Transverse colon (tissue), 4 donors: ENCODE measurements at regions not wholly inside any gene's neighbourhood (a gene's known extent, or its start where the extent isn't known, plus 50 kb on each side); places are given as distances from the start of the nearest gene placed in this dataset.
A peak's percentile ranks its signal among the peaks of the same experiment; 100 is the strongest.

Experiments used
- DNase-seq: peaks from one replicate; pipeline ENCODE4 v3.0.0-alpha.2; 2019
- H3K27ac ChIP-seq, 4 donors: fragments of 200-600 bp; sonication (generic); 2 replicates each; pipeline ENCODE4 v1.5.1; 2016 to 2018; ENCODE audit warnings: inconsistent platforms in 4 of 4
- H3K27me3 ChIP-seq: fragments of 200-600 bp; sonication (generic); 2 replicates; pipeline ENCODE4 v1.5.1; 2017; ENCODE audit warnings: inconsistent platforms
- H3K36me3 ChIP-seq, 4 donors: fragments of 200-600 bp; sonication (generic); 2 replicates each; pipeline ENCODE4 v1.5.1; 2017 to 2019; ENCODE audit warnings: inconsistent platforms in 4 of 4
- H3K4me1 ChIP-seq, 4 donors: fragments of 200-600 bp; sonication (generic); 2 replicates each; pipeline ENCODE4 v1.5.1; 2017 to 2020; ENCODE audit warnings: inconsistent platforms in 4 of 4
- H3K4me3 ChIP-seq, 4 donors: fragments of 200-600 bp; sonication (generic); 1 replicate in 1 of 4; 2 replicates in 3 of 4; pipeline versions ENCODE4 v1.5.1 to v1.6.1; 2017 to 2019; ENCODE audit warnings: inconsistent platforms in 4 of 4
- H3K9me3 ChIP-seq, 2 donors: fragments of 200-600 bp; sonication (generic); 2 replicates each; pipeline ENCODE4 v1.5.1; 2017 to 2019; ENCODE audit warnings: inconsistent platforms in 2 of 2
- EP300 ChIP-seq: sonication (generic); formaldehyde crosslinking; IDR thresholded peaks from one replicate; pipeline ENCODE4 v1.6.1; 2017; ENCODE audit warnings: antibody characterized with exemption, low read depth
- POLR2A ChIP-seq: fragments of 450-650 bp; IDR thresholded peaks from one replicate; pipeline ENCODE4 v1.6.1; 2016; ENCODE audit warnings: antibody characterized with exemption, mild to moderate bottlenecking, moderate library complexity
- POLR2AphosphoS5 ChIP-seq, 3 donors: sonication (generic); formaldehyde crosslinking; IDR thresholded peaks; one replicate each; pipeline ENCODE4 v1.6.1; 2016; ENCODE audit warnings: antibody characterized with exemption in 3 of 3
- WGBS, 2 donors: methylation state at CpG; one replicate each; pipeline ENCODE4 v1.1.5; 2018; ENCODE audit warnings: low coverage in 1 of 2; 5-methylcytosine and 5-hydroxymethylcytosine counted together
- in situ Hi-C, 4 donors: fragments of 200-750 bp; cut with MboI; loops; one replicate each; pipeline versions ENCODE4 v1.15.0 to v1.15.1; 2017; ENCODE audit warnings: low sequenced_read_pairs in 3 of 4, low pct_ligation_motif_present in 1 of 4, low pct_unique_long_range_greater_than_20kb in 1 of 4
- intact Hi-C: fragments of 100-400 bp; cut with DNase I; formaldehyde crosslinking; loops from one replicate; pipeline ENCODE4 v1.15.1; 2023; ENCODE audit warnings: low total_unique reads
- TF ChIP-seq, protein P1 (sequence below), 5 experiments: fragments of 200-600 bp in 3 of 5; fragments of 450-650 bp in 2 of 5; sonication (generic) in 3 of 5; IDR thresholded peaks; 1 replicate in 2 of 5; 2 replicates in 3 of 5; pipeline ENCODE4 v1.5.1; 2016 to 2017; ENCODE audit warnings: antibody characterized with exemption in 5 of 5, inconsistent platforms in 3 of 5, mild to moderate bottlenecking in 2 of 5, moderate library complexity in 1 of 5

- Histone ChIP-seq H3K4me1 (peaks cover 0 to 12% (median 3%) of the 10 kb centered on the region in 4 donors), H3K27me3 (no peaks in the 10 kb centered on the region), H3K9me3 (no peaks in the 10 kb centered on the region), H3K36me3 (no peaks in the 10 kb centered on the region), H3K27ac (peak overlapping the region in 2 of 4 donors; percentile 13 to 39), H3K4me3 (no peak overlapping the region)
- 31 to 38% methylated on average over 7 to 8 of the region's 8 CpGs for WGBS, 2 donors
- peak; percentile 80 for DNase-seq
- intact Hi-C loops (no loop called here), in situ Hi-C loops (no loop called here)
- TF ChIP-seq EP300: no peak
- TF ChIP-seq, protein P1, sequence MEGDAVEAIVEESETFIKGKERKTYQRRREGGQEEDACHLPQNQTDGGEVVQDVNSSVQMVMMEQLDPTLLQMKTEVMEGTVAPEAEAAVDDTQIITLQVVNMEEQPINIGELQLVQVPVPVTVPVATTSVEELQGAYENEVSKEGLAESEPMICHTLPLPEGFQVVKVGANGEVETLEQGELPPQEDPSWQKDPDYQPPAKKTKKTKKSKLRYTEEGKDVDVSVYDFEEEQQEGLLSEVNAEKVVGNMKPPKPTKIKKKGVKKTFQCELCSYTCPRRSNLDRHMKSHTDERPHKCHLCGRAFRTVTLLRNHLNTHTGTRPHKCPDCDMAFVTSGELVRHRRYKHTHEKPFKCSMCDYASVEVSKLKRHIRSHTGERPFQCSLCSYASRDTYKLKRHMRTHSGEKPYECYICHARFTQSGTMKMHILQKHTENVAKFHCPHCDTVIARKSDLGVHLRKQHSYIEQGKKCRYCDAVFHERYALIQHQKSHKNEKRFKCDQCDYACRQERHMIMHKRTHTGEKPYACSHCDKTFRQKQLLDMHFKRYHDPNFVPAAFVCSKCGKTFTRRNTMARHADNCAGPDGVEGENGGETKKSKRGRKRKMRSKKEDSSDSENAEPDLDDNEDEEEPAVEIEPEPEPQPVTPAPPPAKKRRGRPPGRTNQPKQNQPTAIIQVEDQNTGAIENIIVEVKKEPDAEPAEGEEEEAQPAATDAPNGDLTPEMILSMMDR (IDR thresholded peaks at IDR 0.05): peak; percentile 75 to 93 (median 89)
Observed at GRCh38 chr2:161063157-161063945, 96.9 kb upstream of the TANK start.

GRCh38 chr2:161063946-161064306 lies 96.3 kb upstream of the TANK start:
- WGBS, 2 donors: 13 to 17% methylated on average over 2 of the region's 2 CpGs
- no peak overlapping the region for H3K27ac ChIP-seq
- no peaks in the 10 kb centered on the region for H3K9me3 ChIP-seq
- DNase-seq: no peak
- in situ Hi-C loops (no loop called here), intact Hi-C loops (loop anchor here (2.0 kb wide), 1 partner anchor 953 kb away; no protein-coding TSS in a partner anchor)
- no peak overlapping the region for H3K4me3 ChIP-seq
- H3K27me3 ChIP-seq: no peaks in the 10 kb centered on the region
- TF ChIP-seq, protein P1 (IDR thresholded peaks at IDR 0.05): no peak
- no peak for TF ChIP-seq POLR2A
- TF ChIP-seq EP300: no peak
- TF ChIP-seq POLR2AphosphoS5 (IDR thresholded peaks at IDR 0.05): no peak
- no peaks in the 10 kb centered on the region for H3K36me3 ChIP-seq
- peaks cover 0 to 12% (median 3%) of the 10 kb centered on the region in 4 donors for H3K4me1 ChIP-seq

DNA sequence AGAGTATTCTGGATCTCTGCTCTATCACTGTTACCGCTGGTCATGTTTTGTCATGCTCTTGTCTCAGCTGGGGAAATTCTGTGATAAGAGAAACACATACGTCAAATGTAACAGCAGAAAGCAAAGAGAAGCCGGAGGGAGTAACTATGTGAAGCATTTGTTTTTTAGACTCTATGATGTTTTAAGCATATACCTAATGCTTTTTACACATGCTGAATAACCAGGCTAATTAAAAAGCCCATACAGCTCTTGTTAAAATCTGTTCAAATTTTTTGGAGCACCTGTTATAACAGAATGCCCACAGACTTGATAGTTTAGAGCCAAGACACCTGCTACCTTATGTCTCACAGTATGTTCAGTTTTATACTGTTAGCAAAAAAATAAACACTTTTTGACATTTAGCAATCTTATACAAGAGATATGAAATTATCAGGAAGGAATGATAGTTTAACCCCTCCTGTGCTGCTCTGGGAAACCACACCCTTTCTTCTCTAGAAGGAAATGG lies 92.3 kb upstream of the TANK start:
- TF ChIP-seq POLR2A (no peak), EP300 (no peak), POLR2AphosphoS5 (IDR thresholded peaks at IDR 0.05) (no peak)
- TF ChIP-seq, protein P1 (IDR thresholded peaks at IDR 0.05): no peak
- no peaks in the 10 kb centered on the region for H3K36me3 ChIP-seq
- in situ Hi-C loops: no loop called here
- no peak for DNase-seq
- intact Hi-C loops: no loop called here
- H3K27me3 ChIP-seq: no peaks in the 10 kb centered on the region
- H3K27ac ChIP-seq: no peak overlapping the region
- 91 to 97% methylated on average over 3 of the region's 3 CpGs for WGBS, 2 donors
- H3K4me1 ChIP-seq: peaks cover 0 to 11% (median 3%) of the 10 kb centered on the region in 4 donors
- H3K9me3 ChIP-seq: no peaks in the 10 kb centered on the region
- no peak overlapping the region for H3K4me3 ChIP-seq

- in situ Hi-C loops: no loop called here
- Histone ChIP-seq H3K4me1 (peaks cover 0 to 3% (median 0%) of the 10 kb centered on the region in 4 donors), H3K9me3 (no peaks in the 10 kb centered on the region), H3K27ac (no peak overlapping the region), H3K27me3 (no peaks in the 10 kb centered on the region), H3K36me3 (no peaks in the 10 kb centered on the region), H3K4me3 (no peak overlapping the region)
- no peak for DNase-seq
- 45 to 59% methylated on average over 1 of the region's 1 CpG for WGBS, 2 donors
- TF ChIP-seq EP300: no peak
- TF ChIP-seq POLR2A: no peak
- no peak for TF ChIP-seq POLR2AphosphoS5 (IDR thresholded peaks at IDR 0.05)
- TF ChIP-seq, protein P1 (IDR thresholded peaks at IDR 0.05): no peak
- intact Hi-C loops: no loop called here
Observed at GRCh38 chr2:161068670-161069069, 91.6 kb upstream of the TANK start.
